SU-DHL-6 (cell line): ENCODE measurements at regions not wholly inside any gene's neighbourhood (a gene's known extent, or its start where the extent isn't known, plus 50 kb on each side); places are given as distances from the start of the nearest gene placed in this dataset.

Experiments
- CTCF ChIP-seq: fragments of 200-600 bp; sonication (generic); IDR thresholded peaks from one replicate; pipeline ENCODE4 v1.5.1; 2017; ENCODE audit warnings: antibody characterized with exemption, mild to moderate bottlenecking, low read length, moderate library complexity; ENCODE audit not compliant: insufficient read depth, poor library complexity, severe bottlenecking
- EZH2phosphoT487 ChIP-seq: fragments of 200-600 bp; sonication (generic), shearing (Covaris generic); conservative IDR thresholded peaks from 2 replicates; pipeline ENCODE4 v1.6.1; 2018; ENCODE audit warnings: mild to moderate bottlenecking, antibody characterized with exemption, low read length, moderate library complexity, mixed read lengths

GRCh38 chr6:86822747-86823146 lies 114.6 kb upstream of the HTR1E start:
- no peak for TF ChIP-seq CTCF
- TF ChIP-seq EZH2phosphoT487 = no peak
